ENCODE measurements at regions not wholly inside any gene's neighbourhood (a gene's known extent, or its start where the extent isn't known, plus 50 kb on each side); places are given as distances from the start of the nearest gene placed in this dataset.

DNA sequence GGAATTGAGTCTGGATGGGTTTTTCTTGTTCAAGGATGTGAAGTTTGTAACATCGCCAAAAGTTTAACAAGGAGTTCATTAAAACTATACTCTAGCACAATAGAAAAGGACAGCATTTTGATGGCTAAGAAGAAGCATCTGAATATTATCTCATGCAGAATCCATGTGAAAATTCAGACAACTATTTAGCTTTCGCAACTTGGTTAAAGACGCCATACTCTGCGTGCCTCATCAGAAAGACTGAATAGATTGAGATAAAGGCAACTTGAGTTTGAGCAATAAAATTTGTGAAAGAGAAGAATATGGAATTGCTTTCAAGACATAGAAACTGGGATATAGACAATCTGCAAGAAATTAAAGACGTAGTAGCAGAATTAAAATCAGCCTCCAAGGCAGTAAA, 151.1 kb upstream of the MYOCD start:
- DNase-seq (ENCODE audit: extremely low spot score), result no peak
- Histone ChIP-seq H3K4me1 (ENCODE audit: insufficient read depth) (no peaks in the 10 kb centered on the region), H3K4me3 (ENCODE audit: low read depth, low read length) (no peak overlapping the region), H3K36me3 (ENCODE audit: insufficient read depth) (no peaks in the 10 kb centered on the region), H3K27ac (ENCODE audit: low read depth) (no peak overlapping the region)
- WGBS, result 93% methylated on average over 5 of the region's 5 CpGs

DNA sequence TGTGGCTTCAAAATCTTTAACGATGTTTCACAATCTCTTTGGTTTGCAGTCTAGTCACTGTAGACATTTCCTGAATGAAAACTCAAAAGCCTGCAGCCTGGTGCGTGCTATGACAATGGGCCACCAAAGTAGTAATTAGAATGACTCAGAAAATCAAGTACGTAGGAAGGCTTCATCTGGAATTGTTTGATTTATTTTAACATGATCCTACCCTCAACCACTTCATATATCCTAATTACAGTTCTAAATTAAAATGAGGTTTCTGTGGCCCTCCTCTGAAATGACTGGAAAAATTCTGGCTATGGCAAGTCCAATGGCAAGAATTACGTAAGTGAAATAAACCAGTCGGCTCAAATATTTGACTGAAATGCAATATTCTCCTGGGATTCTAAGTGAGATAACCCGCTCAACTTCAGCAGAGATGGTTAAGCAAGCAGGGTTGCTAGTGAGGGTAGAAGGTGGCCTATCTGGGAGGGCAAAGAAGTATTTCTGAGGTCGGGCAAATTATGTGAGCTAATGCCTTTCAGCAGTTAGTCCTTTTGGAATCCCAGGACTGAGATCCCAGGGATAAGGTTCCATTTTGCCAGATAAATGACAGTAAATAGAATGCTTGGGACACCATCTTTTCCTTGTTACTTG, 145.6 kb upstream of the MYOCD start:
- 88% methylated on average over 7 of the region's 7 CpGs for WGBS
- Histone ChIP-seq H3K4me3 (ENCODE audit: low read depth, low read length) (no peak overlapping the region), H3K36me3 (ENCODE audit: insufficient read depth) (no peaks in the 10 kb centered on the region), H3K4me1 (ENCODE audit: insufficient read depth) (no peaks in the 10 kb centered on the region), H3K27ac (ENCODE audit: low read depth) (no peak overlapping the region)
- DNase-seq (ENCODE audit: extremely low spot score), result no peak

DNA sequence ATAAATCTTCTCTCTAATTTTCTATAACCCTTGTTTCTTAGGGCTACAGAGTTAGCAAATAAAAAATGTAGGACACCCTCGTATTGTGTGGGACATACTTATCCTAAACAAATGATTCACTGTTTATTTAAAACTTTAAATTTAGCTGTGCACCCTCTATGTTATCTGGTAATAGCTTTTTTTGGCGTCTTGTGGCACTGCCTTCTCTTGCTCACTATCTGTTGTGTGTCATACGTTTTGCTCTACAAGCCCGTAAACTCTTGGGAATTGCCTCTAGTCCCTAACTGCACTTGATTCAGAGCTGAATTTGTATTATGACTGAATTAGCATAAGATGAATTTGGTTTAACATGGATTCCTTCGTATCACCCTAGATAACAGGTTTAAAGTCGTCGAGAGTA, 144.3 kb upstream of the MYOCD start:
- 49% methylated on average over 7 of the region's 7 CpGs for WGBS
- H3K27ac ChIP-seq (ENCODE audit: low read depth), result no peak overlapping the region
- DNase-seq (ENCODE audit: extremely low spot score), result no peak

DNA sequence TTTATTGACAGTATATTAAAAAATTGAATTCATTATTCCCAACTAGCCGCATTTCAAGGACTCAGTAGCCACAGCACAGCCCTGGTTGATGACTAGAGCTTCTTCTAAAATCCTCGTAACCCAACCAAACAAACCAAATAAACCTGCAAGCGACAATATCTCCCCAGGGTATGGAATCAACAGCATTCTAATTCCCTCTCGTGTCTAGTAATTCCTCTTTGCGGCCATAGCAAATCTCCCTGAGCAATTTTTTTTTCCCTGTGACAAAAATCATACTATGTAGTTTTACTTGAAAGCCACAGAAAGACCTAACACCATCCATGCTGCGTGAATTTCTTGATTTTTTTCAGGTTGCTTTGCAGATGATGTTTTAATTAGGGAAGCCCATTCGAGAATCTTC, 143.4 kb upstream of the MYOCD start:
- no peak for DNase-seq (ENCODE audit: extremely low spot score)
- H3K4me1 ChIP-seq (ENCODE audit: insufficient read depth), result no peaks in the 10 kb centered on the region
- no peaks in the 10 kb centered on the region for H3K36me3 ChIP-seq (ENCODE audit: insufficient read depth)
- WGBS, result 58% methylated on average over 7 of the region's 7 CpGs
- H3K4me3 ChIP-seq (ENCODE audit: low read depth, low read length), result no peak overlapping the region
- H3K27ac ChIP-seq (ENCODE audit: low read depth), result no peak overlapping the region

More for the DNA sequence above, 144.3 kb upstream of the MYOCD start:
- no peaks in the 10 kb centered on the region for H3K4me1 ChIP-seq (ENCODE audit: insufficient read depth)
- no peaks in the 10 kb centered on the region for H3K36me3 ChIP-seq (ENCODE audit: insufficient read depth)
- H3K4me3 ChIP-seq (ENCODE audit: low read depth, low read length), result no peak overlapping the region

DNA sequence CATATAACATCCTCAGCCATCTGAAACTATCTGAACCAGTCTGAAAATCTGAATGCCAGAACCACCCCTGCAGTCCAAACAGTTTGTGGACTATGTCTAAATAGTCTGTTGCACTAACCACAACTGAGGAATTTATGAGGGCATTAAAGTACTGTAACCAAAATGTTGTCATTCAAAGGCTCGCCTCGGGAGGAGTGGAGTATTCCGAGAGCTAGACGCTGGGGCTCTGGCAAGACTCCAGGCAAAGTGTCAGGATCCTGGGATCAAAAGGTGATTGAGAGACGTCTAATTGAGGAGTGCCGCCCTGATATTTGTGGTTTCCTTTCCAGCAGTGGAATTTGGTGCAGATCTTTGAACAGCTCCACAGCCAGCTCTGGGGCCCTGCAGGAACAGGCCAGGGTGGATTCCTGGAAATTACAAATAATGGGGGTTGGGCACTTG, 142.9 kb upstream of the MYOCD start:
- Histone ChIP-seq H3K4me3 (ENCODE audit: low read depth, low read length) (no peak overlapping the region), H3K4me1 (ENCODE audit: insufficient read depth) (no peaks in the 10 kb centered on the region), H3K27ac (ENCODE audit: low read depth) (no peak overlapping the region), H3K36me3 (ENCODE audit: insufficient read depth) (no peaks in the 10 kb centered on the region)
- WGBS, result 3% methylated on average over 6 of the region's 6 CpGs
- no peak for DNase-seq (ENCODE audit: extremely low spot score)

DNA sequence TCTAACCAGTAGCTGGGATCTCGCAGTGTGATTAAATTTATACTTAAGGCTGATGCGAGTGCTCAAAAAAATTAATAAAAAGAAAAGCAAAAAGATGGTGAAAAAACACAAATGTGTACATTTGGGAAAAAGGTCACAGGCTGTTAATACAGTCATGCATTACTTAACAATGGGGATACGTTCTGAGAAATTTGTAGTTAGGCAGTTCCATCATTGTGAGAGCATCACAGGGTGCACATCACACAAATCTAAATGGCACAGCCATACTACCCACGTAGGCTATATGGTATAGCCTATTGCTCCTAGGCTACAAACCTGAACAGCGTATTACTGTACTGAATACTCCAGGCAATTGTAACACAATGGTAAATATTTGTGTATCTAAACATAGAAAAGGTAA, 142.4 kb upstream of the MYOCD start:
- H3K4me3 ChIP-seq (ENCODE audit: low read depth, low read length), result no peak overlapping the region
- WGBS, result 69% methylated on average over 5 of the region's 5 CpGs
- no peak overlapping the region for H3K27ac ChIP-seq (ENCODE audit: low read depth)
- no peak for DNase-seq (ENCODE audit: extremely low spot score)
- H3K36me3 ChIP-seq (ENCODE audit: insufficient read depth), result no peaks in the 10 kb centered on the region
- no peaks in the 10 kb centered on the region for H3K4me1 ChIP-seq (ENCODE audit: insufficient read depth)

DNA sequence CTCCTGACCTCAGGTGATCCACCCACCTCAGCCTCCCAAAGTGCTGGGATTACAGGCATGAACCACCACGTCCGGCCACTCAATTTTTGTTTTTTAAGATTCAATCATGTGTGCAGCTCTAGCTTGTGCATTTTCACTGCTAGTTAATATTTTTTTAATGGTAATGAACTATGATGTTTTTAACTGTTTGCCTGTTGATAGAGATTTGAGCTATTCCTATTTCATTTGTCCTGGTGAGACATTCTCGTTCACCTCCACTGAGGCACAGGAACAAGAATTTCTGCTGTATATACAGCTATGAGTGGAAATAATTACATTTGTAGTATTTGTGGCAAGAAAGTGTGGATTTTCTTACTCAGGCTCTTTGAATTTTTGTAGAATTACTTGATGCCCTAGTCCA, 137.7 kb upstream of the MYOCD start:
- DNase-seq (ENCODE audit: extremely low spot score), result no peak

DNA sequence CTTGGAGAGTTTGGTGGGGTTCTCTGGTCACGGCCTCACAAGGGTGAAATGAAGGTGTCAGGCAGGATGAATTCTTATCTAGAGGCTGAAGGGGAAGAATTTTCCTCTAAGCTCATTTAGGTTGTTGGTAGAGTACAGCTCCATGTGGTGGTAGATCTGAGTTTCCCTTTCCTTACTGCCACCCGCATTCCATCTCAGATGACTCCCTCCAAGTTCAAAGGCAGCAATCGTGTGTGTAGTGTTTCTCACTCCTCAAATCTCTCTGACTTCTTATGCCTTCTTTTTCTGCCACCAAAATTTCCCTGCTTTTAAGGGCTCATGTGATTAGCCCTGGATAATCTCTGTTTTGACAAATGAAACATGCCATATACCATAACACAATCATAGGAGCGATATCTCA, 135.5 kb upstream of the MYOCD start:
- Histone ChIP-seq H3K4me3 (ENCODE audit: low read depth, low read length) (no peak overlapping the region), H3K27ac (ENCODE audit: low read depth) (no peak overlapping the region), H3K36me3 (ENCODE audit: insufficient read depth) (no peaks in the 10 kb centered on the region), H3K4me1 (ENCODE audit: insufficient read depth) (no peaks in the 10 kb centered on the region)
- DNase-seq (ENCODE audit: extremely low spot score), result no peak
- WGBS, result 77% methylated on average over 4 of the region's 4 CpGs

More for the DNA sequence above, 137.7 kb upstream of the MYOCD start:
- H3K4me1 ChIP-seq (ENCODE audit: insufficient read depth), result no peaks in the 10 kb centered on the region
- H3K4me3 ChIP-seq (ENCODE audit: low read depth, low read length), result no peak overlapping the region
- WGBS, result 96% methylated on average over 3 of the region's 3 CpGs
- no peaks in the 10 kb centered on the region for H3K36me3 ChIP-seq (ENCODE audit: insufficient read depth)
- H3K27ac ChIP-seq (ENCODE audit: low read depth), result no peak overlapping the region

DNA sequence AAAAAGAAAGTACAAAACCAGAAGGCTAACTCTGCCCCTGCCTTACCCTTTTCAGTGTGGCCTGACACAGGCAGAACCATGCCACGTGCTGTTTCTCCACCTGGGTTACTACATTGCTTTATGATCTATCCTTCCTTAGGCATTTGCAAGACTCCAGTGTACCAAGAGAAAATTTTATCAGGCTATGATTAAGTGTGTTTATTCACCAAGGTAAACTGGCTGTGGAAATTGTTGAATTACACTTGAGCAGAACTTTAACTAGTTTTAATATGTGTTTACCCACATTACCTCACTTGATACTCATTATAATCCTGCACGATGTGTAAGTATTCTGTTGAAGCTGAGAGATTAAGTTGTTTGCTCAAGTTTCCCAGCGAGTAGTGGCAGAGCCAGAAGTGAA, 129.7 kb upstream of the MYOCD start:
- DNase-seq (ENCODE audit: extremely low spot score), result no peak
- Histone ChIP-seq H3K4me1 (ENCODE audit: insufficient read depth) (no peaks in the 10 kb centered on the region), H3K36me3 (ENCODE audit: insufficient read depth) (no peaks in the 10 kb centered on the region), H3K4me3 (ENCODE audit: low read depth, low read length) (no peak overlapping the region), H3K27ac (ENCODE audit: low read depth) (no peak overlapping the region)
- WGBS, result 34% methylated on average over 3 of the region's 3 CpGs

DNA sequence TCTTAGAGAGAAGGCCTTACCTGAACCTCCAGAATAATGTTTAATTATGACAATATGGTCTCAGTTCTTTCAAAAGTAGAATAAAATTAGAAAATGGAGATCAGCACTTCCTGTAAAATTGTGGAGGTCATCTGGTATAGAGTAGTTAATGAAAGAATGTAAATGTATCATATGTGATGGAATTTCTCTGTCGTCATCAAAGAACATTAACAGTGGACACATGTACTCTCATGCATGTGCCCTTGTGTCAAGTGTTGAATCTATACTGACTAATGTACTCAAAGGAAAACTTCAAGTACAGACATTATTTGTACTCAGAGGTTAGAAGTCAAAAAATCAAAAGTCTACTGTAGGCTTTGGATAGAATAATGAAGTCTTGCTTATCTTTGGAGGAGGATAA, 129.2 kb upstream of the MYOCD start:
- WGBS, result 62% methylated on average over 1 of the region's 1 CpG
- DNase-seq (ENCODE audit: extremely low spot score), result no peak
- H3K27ac ChIP-seq (ENCODE audit: low read depth), result no peak overlapping the region
- no peak overlapping the region for H3K4me3 ChIP-seq (ENCODE audit: low read depth, low read length)
- H3K36me3 ChIP-seq (ENCODE audit: insufficient read depth), result no peaks in the 10 kb centered on the region
- H3K4me1 ChIP-seq (ENCODE audit: insufficient read depth), result no peaks in the 10 kb centered on the region

DNA sequence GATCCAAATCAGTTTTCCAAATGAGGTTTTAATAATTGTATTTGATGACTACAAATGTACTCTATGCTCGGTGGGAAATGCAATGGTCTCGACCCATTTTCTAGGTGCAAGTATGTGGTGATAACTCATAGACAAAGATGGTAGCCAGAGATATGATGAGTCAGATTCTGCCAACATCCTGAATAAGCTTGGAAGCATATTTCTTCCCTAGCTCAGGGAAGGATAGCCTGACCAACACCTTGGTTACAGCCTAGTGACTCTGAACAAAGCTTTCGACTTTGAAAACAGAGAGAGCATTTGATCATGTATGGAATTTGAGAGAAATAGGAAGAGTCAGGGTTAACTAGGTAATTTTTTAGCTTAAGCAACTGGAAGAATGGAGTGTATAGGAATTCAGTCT, 128.3 kb upstream of the MYOCD start:
- no peaks in the 10 kb centered on the region for H3K4me1 ChIP-seq (ENCODE audit: insufficient read depth)
- DNase-seq (ENCODE audit: extremely low spot score), result no peak
- H3K36me3 ChIP-seq (ENCODE audit: insufficient read depth), result no peaks in the 10 kb centered on the region
- WGBS, result 94% methylated on average over 3 of the region's 3 CpGs
- no peak overlapping the region for H3K4me3 ChIP-seq (ENCODE audit: low read depth, low read length)
- H3K27ac ChIP-seq (ENCODE audit: low read depth), result no peak overlapping the region

DNA sequence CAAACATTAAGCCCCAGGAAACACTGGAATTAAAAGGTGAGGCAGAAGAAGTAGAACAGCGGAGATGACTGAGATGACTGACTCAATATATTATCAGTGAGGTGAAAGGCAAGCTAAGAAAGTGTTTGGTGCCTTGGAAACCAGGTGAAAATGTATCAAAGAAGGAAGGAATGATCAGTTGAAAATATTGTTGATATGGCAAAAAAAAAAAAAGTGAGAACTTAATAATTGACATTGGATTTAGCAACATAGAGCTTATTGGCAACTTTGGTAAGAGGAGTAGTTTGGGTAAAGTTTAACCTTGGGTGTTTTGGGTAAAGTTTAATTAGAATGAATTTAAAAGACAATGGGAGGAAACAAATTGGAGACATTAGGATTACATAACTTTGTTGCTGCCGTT, 127.7 kb upstream of the MYOCD start:
- H3K4me3 ChIP-seq (ENCODE audit: low read depth, low read length), result no peak overlapping the region
- DNase-seq (ENCODE audit: extremely low spot score), result no peak
- 90% methylated on average over 2 of the region's 2 CpGs for WGBS

DNA sequence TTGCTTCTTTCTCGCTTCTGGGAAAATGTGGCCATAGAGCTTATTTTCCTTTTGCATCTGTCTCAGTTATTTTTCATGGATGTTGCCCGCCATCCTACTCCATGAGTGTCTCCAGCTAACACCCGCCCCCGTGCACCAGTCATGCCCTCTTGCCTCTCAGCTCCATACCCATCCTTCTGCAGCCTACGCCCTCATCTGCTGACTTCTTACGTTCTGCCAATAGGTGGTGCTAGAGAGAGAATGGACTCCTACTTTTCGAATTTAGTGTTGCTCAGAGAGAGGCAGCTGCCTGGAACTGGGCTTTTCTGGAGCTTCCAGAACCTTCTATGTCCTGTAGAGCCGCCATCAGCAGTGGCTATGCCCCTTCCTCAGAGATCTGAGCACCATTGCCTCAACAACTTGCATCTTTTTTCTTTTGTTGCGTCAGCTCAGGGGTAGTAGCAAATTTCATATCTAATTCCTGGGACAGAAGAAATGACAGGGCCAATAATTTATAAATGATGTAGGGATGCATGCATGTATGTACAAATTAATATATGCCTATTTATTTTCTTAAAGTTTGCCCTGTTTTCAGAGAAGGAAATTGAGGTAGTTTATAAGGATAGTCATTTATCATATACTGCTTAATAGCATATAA, 119.7 kb upstream of the MYOCD start:
- Histone ChIP-seq H3K4me3 (ENCODE audit: low read depth, low read length) (no peak overlapping the region), H3K4me1 (ENCODE audit: insufficient read depth) (no peaks in the 10 kb centered on the region), H3K36me3 (ENCODE audit: insufficient read depth) (no peaks in the 10 kb centered on the region), H3K27ac (ENCODE audit: low read depth) (no peak overlapping the region)
- 49% methylated on average over 9 of the region's 9 CpGs for WGBS
- no peak for DNase-seq (ENCODE audit: extremely low spot score)

More for the DNA sequence above, 127.7 kb upstream of the MYOCD start:
- no peaks in the 10 kb centered on the region for H3K36me3 ChIP-seq (ENCODE audit: insufficient read depth)
- no peaks in the 10 kb centered on the region for H3K4me1 ChIP-seq (ENCODE audit: insufficient read depth)
- no peak overlapping the region for H3K27ac ChIP-seq (ENCODE audit: low read depth)

DNA sequence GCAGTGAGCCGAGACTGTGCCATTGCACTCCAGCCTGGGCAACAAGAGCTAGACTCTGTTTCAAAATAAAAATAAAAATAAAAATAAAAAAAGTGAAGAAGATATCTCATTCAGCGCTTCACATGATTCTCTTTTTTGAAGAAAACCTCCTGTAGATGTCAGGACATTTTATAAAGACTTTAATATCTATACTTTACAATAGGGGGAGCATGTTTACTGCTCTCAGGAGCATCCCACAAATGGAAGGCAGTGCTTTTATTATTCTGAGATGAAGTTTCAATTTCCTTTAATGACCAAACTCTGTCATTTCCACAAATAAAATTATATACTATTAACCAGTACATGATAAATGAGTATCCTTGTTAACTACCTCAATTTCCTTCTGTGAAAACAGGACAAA, 118.7 kb upstream of the MYOCD start:
- Histone ChIP-seq H3K36me3 (ENCODE audit: insufficient read depth) (no peaks in the 10 kb centered on the region), H3K4me1 (ENCODE audit: insufficient read depth) (no peaks in the 10 kb centered on the region), H3K4me3 (ENCODE audit: low read depth, low read length) (no peak overlapping the region), H3K27ac (ENCODE audit: low read depth) (no peak overlapping the region)
- 96% methylated on average over 2 of the region's 2 CpGs for WGBS
- DNase-seq (ENCODE audit: extremely low spot score), result no peak

Data from urinary bladder (tissue), 3 donors.